ENCODE measurements at regions not wholly inside any gene's neighbourhood (a gene's known extent, or its start where the extent isn't known, plus 50 kb on each side); places are given as distances from the start of the nearest gene placed in this dataset.
"Not testable (repeated sequence)": the region's sequence is repeated elsewhere in the genome, so short reads cannot be mapped to it uniquely, and the experiment has no call there.

GRCh38 chr3:190180268-190180667, 59.6 kb upstream of the P3H2 start:
- Histone ChIP-seq H4K20me1 (ENCODE audit: insufficient read depth, low read length) (no peaks in the 10 kb centered on the region), H3K27me3 (ENCODE audit: insufficient read depth, low read length) (no peaks in the 10 kb centered on the region), H3K79me2 (ENCODE audit: insufficient read depth, low read length) (no peaks in the 10 kb centered on the region), H3K4me1 (ENCODE audit: insufficient read depth, low read length) (peaks cover 16% of the 10 kb centered on the region), H3K27ac (ENCODE audit: low read depth, low read length) (peak overlapping the region; percentile 7), H3K4me2 (ENCODE audit: insufficient read depth, low read length) (no peak overlapping the region), H3K36me3 (ENCODE audit: insufficient read depth, low read length) (no peaks in the 10 kb centered on the region), H3K9me3 (ENCODE audit: low read depth, low read length) (no peaks in the 10 kb centered on the region), H3K4me3 (ENCODE audit: insufficient read depth, low read length) (no peak overlapping the region), H2AFZ (ENCODE audit: low read length) (no peak overlapping the region)
- no peak for TF ChIP-seq CTCF (IDR thresholded peaks at IDR 0.05; ENCODE audit: extremely low read depth, low read depth, low read length)
- DNase-seq (ENCODE audit: insufficient read length, low spot score, missing footprints) = no peak

- no peak for DNase-seq (ENCODE audit: insufficient read length, low spot score, missing footprints)
- no peaks in the 10 kb centered on the region for H3K27me3 ChIP-seq (ENCODE audit: insufficient read depth, low read length)
- H3K4me2 ChIP-seq (ENCODE audit: insufficient read depth, low read length) = no peak overlapping the region
- H2AFZ ChIP-seq (ENCODE audit: low read length) = no peak overlapping the region
- no peak for TF ChIP-seq CTCF (IDR thresholded peaks at IDR 0.05; ENCODE audit: extremely low read depth, low read depth, low read length)
- H3K27ac ChIP-seq (ENCODE audit: low read depth, low read length) = no peak overlapping the region
- H3K79me2 ChIP-seq (ENCODE audit: insufficient read depth, low read length) = no peaks in the 10 kb centered on the region
- H3K4me3 ChIP-seq (ENCODE audit: insufficient read depth, low read length) = no peak overlapping the region
- no peaks in the 10 kb centered on the region for H4K20me1 ChIP-seq (ENCODE audit: insufficient read depth, low read length)
- no peaks in the 10 kb centered on the region for H3K9me3 ChIP-seq (ENCODE audit: low read depth, low read length)
- no peaks in the 10 kb centered on the region for H3K36me3 ChIP-seq (ENCODE audit: insufficient read depth, low read length)
- H3K4me1 ChIP-seq (ENCODE audit: insufficient read depth, low read length) = peaks cover 16% of the 10 kb centered on the region
Measured at GRCh38 chr3:190178779-190179178, 58.1 kb upstream of the P3H2 start.

- H3K27me3 ChIP-seq (ENCODE audit: insufficient read depth, low read length); H3K27ac ChIP-seq (ENCODE audit: low read depth, low read length); H3K4me3 ChIP-seq (ENCODE audit: insufficient read depth, low read length); DNase-seq (ENCODE audit: insufficient read length, low spot score, missing footprints); H3K4me2 ChIP-seq (ENCODE audit: insufficient read depth, low read length); H3K9me3 ChIP-seq (ENCODE audit: low read depth, low read length); H4K20me1 ChIP-seq (ENCODE audit: insufficient read depth, low read length); H2AFZ ChIP-seq (ENCODE audit: low read length); H3K4me1 ChIP-seq (ENCODE audit: insufficient read depth, low read length); H3K79me2 ChIP-seq (ENCODE audit: insufficient read depth, low read length); H3K36me3 ChIP-seq (ENCODE audit: insufficient read depth, low read length): not testable (repeated sequence)
Measured at GRCh38 chr3:190176933-190177525, 56.3 kb upstream of the P3H2 start.

- H3K27me3 ChIP-seq (ENCODE audit: insufficient read depth, low read length); H3K36me3 ChIP-seq (ENCODE audit: insufficient read depth, low read length); H3K4me3 ChIP-seq (ENCODE audit: insufficient read depth, low read length); H4K20me1 ChIP-seq (ENCODE audit: insufficient read depth, low read length); H3K27ac ChIP-seq (ENCODE audit: low read depth, low read length); H3K9me3 ChIP-seq (ENCODE audit: low read depth, low read length); H3K4me1 ChIP-seq (ENCODE audit: insufficient read depth, low read length); H3K4me2 ChIP-seq (ENCODE audit: insufficient read depth, low read length); H2AFZ ChIP-seq (ENCODE audit: low read length); H3K79me2 ChIP-seq (ENCODE audit: insufficient read depth, low read length); DNase-seq (ENCODE audit: insufficient read length, low spot score, missing footprints): not testable (repeated sequence)
Measured at GRCh38 chr3:190176106-190176505, 55.4 kb upstream of the P3H2 start.

- Histone ChIP-seq H3K4me2 (ENCODE audit: insufficient read depth, low read length) (no peak overlapping the region), H3K36me3 (ENCODE audit: insufficient read depth, low read length) (no peaks in the 10 kb centered on the region), H3K4me3 (ENCODE audit: insufficient read depth, low read length) (no peak overlapping the region), H4K20me1 (ENCODE audit: insufficient read depth, low read length) (no peaks in the 10 kb centered on the region), H3K4me1 (ENCODE audit: insufficient read depth, low read length) (peaks cover 8% of the 10 kb centered on the region), H3K27ac (ENCODE audit: low read depth, low read length) (no peak overlapping the region), H2AFZ (ENCODE audit: low read length) (no peak overlapping the region), H3K27me3 (ENCODE audit: insufficient read depth, low read length) (no peaks in the 10 kb centered on the region), H3K9me3 (ENCODE audit: low read depth, low read length) (no peaks in the 10 kb centered on the region), H3K79me2 (ENCODE audit: insufficient read depth, low read length) (no peaks in the 10 kb centered on the region)
- peak; percentile 71 for DNase-seq (ENCODE audit: insufficient read length, low spot score, missing footprints)
- TF ChIP-seq CTCF (IDR thresholded peaks at IDR 0.05; ENCODE audit: extremely low read depth, low read depth, low read length) = no peak
Measured at GRCh38 chr3:190175490-190175889, 54.8 kb upstream of the P3H2 start.

All from osteoblast (primary cell).